Muscle of leg (tissue), 3 donors: ENCODE measurements at regions not wholly inside any gene's neighbourhood (a gene's known extent, or its start where the extent isn't known, plus 50 kb on each side); places are given as distances from the start of the nearest gene placed in this dataset.
"Not testable (repeated sequence)": the region's sequence is repeated elsewhere in the genome, so short reads cannot be mapped to it uniquely, and the experiment has no call there.

Experiments used
- DNase-seq: peaks from one replicate; pipeline ENCODE4 v3.0.0; 2013
- H3K27ac ChIP-seq: one replicate; pipeline ENCODE4 v1.5.1; 2013; ENCODE audit warnings: mild to moderate bottlenecking, low read length, control low read depth
- H3K27me3 ChIP-seq: one replicate; pipeline ENCODE4 v1.6.1; 2013; ENCODE audit warnings: low read length; ENCODE audit not compliant: control insufficient read depth, insufficient read depth
- H3K36me3 ChIP-seq: one replicate; pipeline ENCODE4 v1.6.1; 2013; ENCODE audit warnings: low read length; ENCODE audit not compliant: control insufficient read depth, insufficient read depth
- H3K4me1 ChIP-seq: one replicate; pipeline ENCODE4 v1.6.1; 2013; ENCODE audit warnings: low read length; ENCODE audit not compliant: control insufficient read depth, insufficient read depth
- H3K4me3 ChIP-seq: one replicate; pipeline ENCODE4 v1.5.1; 2013; ENCODE audit warnings: low read length, control low read depth
- H3K9me3 ChIP-seq: replicated peaks from 2 replicates; pipeline ENCODE4 v1.6.1; 2013; ENCODE audit warnings: low read depth, low read length; ENCODE audit not compliant: control insufficient read depth
- WGBS: methylation state at CpG from one replicate; pipeline ENCODE4 v1.1.5; 2013; ENCODE audit warnings: missing lambda C conversion rate; ENCODE audit not compliant: insufficient coverage; 5-methylcytosine and 5-hydroxymethylcytosine counted together

DNA sequence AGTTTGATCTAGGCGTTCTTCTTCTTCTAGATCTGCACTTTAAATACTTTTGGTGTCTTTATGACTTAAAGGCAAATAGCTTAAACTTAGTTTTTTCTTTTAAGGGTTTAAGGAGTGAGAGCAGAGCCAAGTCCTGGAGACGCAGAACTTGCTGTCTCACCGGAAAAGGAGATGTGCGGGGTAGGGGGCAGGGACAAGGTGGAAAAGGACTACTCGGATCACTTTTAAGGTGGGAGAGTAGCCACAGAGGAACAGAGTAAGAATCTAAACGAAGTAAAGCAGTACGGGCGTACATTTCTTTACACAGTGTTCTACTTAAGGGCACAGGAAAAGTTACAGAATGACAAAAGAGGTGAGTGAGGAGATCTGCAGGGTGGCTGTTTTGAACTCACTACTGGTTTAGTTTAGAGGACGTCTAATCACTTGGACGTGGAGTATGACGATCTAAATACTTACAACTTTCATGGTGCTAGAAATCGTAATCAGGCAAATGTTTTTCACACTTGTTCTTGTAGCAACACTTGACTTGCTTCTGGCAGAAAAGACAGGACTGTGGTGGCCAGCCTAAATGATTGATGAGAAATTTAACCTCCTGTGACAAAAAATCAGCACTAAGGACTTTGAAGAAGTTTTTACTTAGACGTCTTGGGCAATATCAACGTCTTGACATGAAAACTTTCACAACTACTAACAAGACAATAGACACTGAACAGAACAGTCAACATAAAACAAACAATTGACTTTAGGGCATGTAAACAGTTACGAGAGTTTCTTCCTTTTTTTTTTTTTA is 127.0 kb downstream of the ART5 start:
- H3K27me3 ChIP-seq, H3K36me3 ChIP-seq, H3K9me3 ChIP-seq, DNase-seq, H3K4me3 ChIP-seq, H3K27ac ChIP-seq, H3K4me1 ChIP-seq: not testable (repeated sequence)
- 48% methylated on average over 4 of the region's 15 CpGs for WGBS

DNA sequence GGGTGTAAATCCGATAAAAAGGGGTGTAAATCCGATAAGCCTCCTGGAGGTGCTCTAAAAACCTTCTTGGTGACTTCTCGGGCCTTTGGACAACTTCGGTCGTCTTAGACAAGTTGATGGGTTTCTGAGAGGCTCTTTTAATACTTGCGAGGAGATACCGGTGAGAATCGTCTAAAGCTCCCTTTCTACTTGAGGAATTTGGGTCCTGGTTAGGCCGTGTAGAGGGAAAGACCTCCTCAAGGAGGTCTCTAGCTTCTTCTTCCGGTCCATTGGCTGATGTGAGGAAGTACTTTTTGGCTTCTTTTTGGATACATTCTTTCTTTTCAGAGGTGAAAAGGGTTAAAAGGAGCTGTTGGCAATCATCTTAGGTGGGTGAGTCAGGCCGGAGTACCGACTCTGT is 128.5 kb downstream of the ART5 start:
- not testable (repeated sequence) for H3K9me3 ChIP-seq, H3K27ac ChIP-seq, H3K4me3 ChIP-seq, H3K36me3 ChIP-seq, H3K4me1 ChIP-seq, H3K27me3 ChIP-seq, DNase-seq
- 87% methylated on average over 2 of the region's 12 CpGs for WGBS

DNA sequence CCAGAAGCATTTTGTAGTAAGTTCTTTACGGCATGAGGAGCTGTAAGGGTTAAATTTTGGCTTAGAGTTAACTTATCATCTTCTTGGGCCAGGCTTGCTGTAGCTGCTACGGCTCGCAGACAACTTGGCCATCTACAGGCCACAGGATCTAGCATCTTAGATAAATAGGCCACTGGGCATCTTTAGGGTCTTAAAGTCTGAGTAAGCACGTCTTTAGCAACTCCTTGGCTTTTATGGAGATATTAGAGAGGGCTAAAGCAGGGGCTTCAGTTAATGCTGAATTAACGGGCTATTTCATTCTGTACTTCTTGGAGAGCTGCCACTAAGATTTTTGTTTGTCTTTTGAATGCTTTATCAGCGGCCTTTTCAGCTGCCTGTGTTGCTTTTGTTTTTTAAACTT is 129.0 kb downstream of the ART5 start:
- H3K9me3 ChIP-seq, H3K4me3 ChIP-seq, H3K27me3 ChIP-seq, H3K4me1 ChIP-seq, H3K27ac ChIP-seq, H3K36me3 ChIP-seq: not testable (repeated sequence)
- DNase-seq, result peak; percentile 0
- 20% methylated on average over 2 of the region's 6 CpGs for WGBS

DNA sequence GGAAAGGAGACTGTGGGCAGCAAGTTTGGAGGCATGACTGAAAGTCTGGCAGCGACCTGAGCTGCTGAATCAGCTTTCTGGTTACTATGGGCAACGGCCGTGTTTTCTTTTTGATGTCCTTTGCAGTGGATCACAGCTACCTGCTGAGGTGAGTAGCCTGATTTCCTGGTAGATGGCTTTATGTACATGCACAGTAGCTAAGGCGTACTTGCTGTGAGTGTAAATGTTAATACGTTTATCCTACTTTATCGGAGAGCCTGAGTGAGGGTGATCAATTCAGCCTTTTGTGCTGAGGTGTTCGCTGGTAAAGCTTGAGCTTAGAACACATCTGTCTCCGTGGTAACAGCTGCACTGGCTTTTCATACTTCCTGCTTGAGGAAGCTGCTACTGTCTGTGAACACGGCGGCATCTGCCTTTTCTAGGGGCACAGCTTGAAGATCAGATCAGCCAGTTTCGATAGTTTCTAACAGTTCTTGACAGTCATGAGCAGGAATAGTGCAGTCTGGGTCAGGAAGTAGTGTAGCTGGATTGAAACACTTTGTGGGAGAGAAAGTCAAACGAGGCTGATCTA is 129.6 kb downstream of the ART5 start:
- H3K4me1 ChIP-seq, H3K27ac ChIP-seq, H3K9me3 ChIP-seq, H3K4me3 ChIP-seq, H3K27me3 ChIP-seq, H3K36me3 ChIP-seq: not testable (repeated sequence)
- DNase-seq, result peak; percentile 1
- 14% methylated on average over 7 of the region's 12 CpGs for WGBS

DNA sequence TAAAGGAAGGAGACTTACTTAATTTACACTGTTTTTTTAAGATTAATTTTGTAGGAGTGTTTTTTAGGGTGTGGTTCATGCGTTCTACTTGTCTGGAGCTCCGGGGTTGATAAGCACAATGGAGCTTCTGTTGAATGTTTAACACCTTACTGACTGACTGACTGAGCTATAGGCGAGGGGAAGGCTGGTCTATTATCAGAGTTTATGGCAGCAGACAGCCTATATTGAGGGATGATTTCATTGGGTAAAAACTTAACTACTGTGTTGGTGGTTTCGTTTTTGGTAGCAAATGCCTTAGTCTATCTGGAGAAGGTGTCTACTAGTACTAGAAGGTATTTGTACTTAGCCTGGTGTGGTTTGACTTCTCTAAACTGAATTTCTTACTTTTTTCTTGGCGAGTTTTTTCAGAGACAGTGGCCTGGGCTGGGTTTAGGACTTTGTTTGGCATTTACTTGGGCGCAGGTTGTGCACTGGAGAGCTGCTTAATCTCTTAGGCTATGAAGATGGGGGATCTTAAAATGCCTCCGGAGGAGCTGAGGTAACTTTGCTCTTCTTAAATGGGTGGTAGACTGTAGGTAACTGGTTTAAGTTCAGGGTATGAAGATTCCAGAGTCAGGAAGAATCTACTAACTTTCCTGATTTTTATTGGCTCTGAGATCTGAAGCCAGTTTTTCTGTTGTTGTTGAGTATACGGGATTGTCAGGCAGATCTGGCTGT is 130.2 kb downstream of the ART5 start:
- H3K36me3 ChIP-seq, H3K27ac ChIP-seq, H3K9me3 ChIP-seq, H3K4me3 ChIP-seq, H3K4me1 ChIP-seq, H3K27me3 ChIP-seq, DNase-seq: not testable (repeated sequence)
- 44% methylated on average over 5 of the region's 8 CpGs for WGBS

DNA sequence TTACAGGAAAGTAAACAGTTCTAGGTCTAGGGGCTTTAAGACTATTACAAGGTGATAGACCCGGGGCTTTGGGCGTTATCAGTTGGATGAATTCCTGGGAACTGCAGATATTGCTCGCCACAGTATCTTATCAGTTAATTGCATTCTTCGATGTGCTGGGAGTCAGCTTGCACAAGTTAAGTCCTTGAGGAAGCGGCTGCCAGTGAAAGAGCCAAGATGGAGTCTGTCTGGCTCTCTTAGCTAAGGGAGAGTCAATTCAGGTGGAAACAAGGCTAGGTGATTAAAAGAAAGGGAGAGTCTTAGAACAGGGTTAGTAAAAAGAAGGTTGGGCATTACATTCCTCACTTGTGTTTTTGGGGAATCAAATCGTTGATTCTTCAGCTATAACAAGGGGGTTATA is 130.6 kb upstream of the ZNF195 start:
- not testable (repeated sequence) for H3K9me3 ChIP-seq, H3K4me3 ChIP-seq, DNase-seq, H3K36me3 ChIP-seq, H3K4me1 ChIP-seq, H3K27ac ChIP-seq, H3K27me3 ChIP-seq
- WGBS, result 63% methylated on average over 4 of the region's 6 CpGs

DNA sequence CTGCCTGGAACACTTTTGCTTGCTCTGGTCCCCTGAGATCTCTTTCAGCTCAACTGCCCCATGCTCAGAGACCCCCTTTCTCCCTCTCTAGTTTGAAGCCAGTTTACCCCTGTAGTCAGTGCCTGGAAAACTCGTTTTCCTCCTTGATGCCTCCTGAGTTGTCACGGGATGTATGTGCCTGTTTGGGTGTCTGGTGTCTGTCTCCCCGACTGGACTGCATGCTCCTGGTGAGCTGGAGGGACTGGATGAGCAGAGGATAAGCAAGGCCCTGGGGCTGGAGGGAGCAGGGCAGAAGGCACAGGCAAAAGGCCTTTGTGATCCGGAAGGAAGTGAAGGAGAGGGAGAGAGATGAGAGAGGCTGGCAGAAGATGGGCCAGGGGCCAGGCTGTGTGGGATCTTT is 120.3 kb upstream of the ZNF195 start:
- WGBS, result 52% methylated on average over 3 of the region's 4 CpGs
- H3K27ac ChIP-seq, H3K4me1 ChIP-seq, H3K9me3 ChIP-seq, H3K4me3 ChIP-seq, DNase-seq, H3K27me3 ChIP-seq, H3K36me3 ChIP-seq: not testable (repeated sequence)

DNA sequence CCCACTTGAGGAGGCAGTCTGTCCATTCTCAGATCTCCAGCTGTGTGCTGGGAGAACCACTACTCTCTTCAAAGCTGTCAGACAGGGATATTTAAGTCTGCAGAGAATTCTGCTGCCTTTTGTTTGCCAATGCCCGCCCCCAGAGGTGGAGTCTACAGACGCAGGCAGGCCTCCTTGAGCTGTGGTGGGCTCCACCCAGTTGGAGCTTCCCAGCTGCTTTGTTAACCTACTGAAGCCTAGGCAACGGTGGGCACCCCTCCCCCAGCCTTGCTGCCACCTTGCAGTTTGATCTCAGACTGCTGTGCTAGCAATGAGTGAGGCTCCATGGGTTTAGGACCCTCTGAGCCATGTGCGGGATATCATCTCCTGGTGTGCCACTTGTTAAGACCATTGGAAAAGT is 119.4 kb upstream of the ZNF195 start:
- not testable (repeated sequence) for H3K9me3 ChIP-seq
- 90% methylated on average over 2 of the region's 4 CpGs for WGBS

DNA sequence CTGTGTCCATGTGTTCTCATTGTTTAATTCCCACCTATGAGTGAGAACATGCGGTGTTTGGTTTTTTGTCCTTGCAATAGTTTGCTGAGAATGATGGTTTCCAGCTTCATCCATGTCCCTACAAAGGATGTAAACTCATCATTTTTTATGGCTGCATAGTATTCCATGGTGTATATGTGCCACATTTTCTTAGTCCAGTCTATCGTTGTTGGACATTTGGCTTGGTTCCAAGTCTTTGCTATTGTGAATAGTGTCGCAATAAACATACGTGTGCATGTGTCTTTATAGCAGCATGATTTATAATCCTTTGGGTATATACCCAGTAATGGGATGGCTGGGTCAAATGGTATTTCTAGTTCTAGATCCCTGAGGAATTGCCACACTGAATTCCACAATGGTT is 114.2 kb upstream of the ZNF195 start:
- no CpG with 5 or more reads among the region's 4 CpGs for WGBS

More for the DNA sequence above, 119.4 kb upstream of the ZNF195 start:
- H3K36me3 ChIP-seq, H3K4me3 ChIP-seq, H3K27ac ChIP-seq, H3K27me3 ChIP-seq, DNase-seq, H3K4me1 ChIP-seq: not testable (repeated sequence)

DNA sequence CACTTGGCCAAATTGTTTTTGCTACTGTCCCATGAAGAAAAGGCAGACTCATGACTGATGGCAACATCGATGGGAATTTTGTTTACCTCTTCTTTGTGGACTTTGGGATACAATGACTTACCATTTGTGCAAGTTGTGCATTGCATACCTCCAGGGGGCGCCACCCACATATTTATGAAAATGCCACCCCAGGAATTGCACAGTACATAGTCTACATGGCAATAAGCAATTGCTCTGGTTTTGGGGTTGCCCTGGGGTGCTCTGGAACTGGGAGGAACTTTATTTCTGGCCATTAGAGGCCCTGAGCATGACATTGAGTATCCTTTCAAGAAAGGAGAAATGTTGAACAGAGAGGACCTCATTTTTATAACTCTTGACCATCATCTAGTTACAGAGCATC is 109.1 kb upstream of the ZNF195 start:
- no CpG with 5 or more reads among the region's 2 CpGs for WGBS
- H3K27me3 ChIP-seq, H3K36me3 ChIP-seq, H3K4me3 ChIP-seq, H3K4me1 ChIP-seq, H3K9me3 ChIP-seq, H3K27ac ChIP-seq, DNase-seq: not testable (repeated sequence)

More for the DNA sequence above, 114.2 kb upstream of the ZNF195 start:
- H3K36me3 ChIP-seq, H3K27me3 ChIP-seq, DNase-seq, H3K9me3 ChIP-seq, H3K4me3 ChIP-seq, H3K4me1 ChIP-seq, H3K27ac ChIP-seq: not testable (repeated sequence)
